MM.1S (cell line): ENCODE measurements at regions not wholly inside any gene's neighbourhood (a gene's known extent, or its start where the extent isn't known, plus 50 kb on each side); places are given as distances from the start of the nearest gene placed in this dataset.

ENCODE experiments used
- EZH2 ChIP-seq: fragments of 300-600 bp; sonication (generic); optimal IDR thresholded peaks from 2 replicates; pipeline ENCODE3; 2017; ENCODE audit warnings: low read depth, mild to moderate bottlenecking, antibody characterized with exemption, low read length, mixed read lengths
- TF ChIP-seq, protein P1 (sequence below): fragments of 300-600 bp; sonication (generic); IDR thresholded peaks from 2 replicates; pipeline ENCODE4 v1.5.1; 2016; ENCODE audit warnings: antibody characterized with exemption, low read length, mixed read lengths

DNA sequence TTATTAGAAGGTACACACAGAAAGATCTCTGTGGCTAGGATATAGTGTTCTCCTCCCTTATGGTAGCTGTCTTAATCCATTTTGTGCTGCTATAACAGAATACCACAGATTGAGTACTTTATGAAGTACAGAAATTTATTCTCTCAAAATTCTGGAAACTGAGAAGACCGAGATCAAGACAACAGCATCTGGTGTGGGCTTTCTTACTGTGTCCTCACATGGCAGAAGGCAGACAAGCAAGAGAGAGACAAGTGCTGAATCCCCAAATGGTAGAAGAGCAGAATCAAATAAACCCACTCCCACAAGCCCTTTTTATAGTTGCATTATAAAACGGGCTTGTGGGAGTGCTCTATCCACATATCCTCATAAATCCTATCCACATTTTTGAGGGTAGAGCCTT lies 373.1 kb downstream of the GABRG1 start:
- TF ChIP-seq, protein P1, sequence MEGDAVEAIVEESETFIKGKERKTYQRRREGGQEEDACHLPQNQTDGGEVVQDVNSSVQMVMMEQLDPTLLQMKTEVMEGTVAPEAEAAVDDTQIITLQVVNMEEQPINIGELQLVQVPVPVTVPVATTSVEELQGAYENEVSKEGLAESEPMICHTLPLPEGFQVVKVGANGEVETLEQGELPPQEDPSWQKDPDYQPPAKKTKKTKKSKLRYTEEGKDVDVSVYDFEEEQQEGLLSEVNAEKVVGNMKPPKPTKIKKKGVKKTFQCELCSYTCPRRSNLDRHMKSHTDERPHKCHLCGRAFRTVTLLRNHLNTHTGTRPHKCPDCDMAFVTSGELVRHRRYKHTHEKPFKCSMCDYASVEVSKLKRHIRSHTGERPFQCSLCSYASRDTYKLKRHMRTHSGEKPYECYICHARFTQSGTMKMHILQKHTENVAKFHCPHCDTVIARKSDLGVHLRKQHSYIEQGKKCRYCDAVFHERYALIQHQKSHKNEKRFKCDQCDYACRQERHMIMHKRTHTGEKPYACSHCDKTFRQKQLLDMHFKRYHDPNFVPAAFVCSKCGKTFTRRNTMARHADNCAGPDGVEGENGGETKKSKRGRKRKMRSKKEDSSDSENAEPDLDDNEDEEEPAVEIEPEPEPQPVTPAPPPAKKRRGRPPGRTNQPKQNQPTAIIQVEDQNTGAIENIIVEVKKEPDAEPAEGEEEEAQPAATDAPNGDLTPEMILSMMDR: no peak
- TF ChIP-seq EZH2: no peak
